SK-N-MC (cell line): ENCODE measurements at regions not wholly inside any gene's neighbourhood (a gene's known extent, or its start where the extent isn't known, plus 50 kb on each side); places are given as distances from the start of the nearest gene placed in this dataset.

ENCODE experiments used
- EZH2 ChIP-seq: fragments of 200-600 bp; sonication (generic); IDR thresholded peaks from one replicate; pipeline ENCODE4 v1.6.1; 2017; ENCODE audit warnings: antibody characterized with exemption
- POLR2AphosphoS5 ChIP-seq: IDR thresholded peaks from 2 replicates; pipeline ENCODE4 v1.6.1; 2012; ENCODE audit warnings: mild to moderate bottlenecking, low read depth, low read length, borderline replicate concordance

GRCh38 chr18:57864615-57865121 lies 61.6 kb upstream of the ATP8B1 start:
- no peak for TF ChIP-seq POLR2AphosphoS5
- no peak for TF ChIP-seq EZH2
